HL-60 (cell line): ENCODE measurements at regions not wholly inside any gene's neighbourhood (a gene's known extent, or its start where the extent isn't known, plus 50 kb on each side); places are given as distances from the start of the nearest gene placed in this dataset.

Source experiments
- POLR2AphosphoS5 ChIP-seq: IDR thresholded peaks from 2 replicates; pipeline ENCODE4 v1.6.1; 2012; ENCODE audit warnings: low read depth
- SPI1 ChIP-seq: IDR thresholded peaks from 2 replicates; pipeline ENCODE4 v1.6.1; 2012; ENCODE audit warnings: low read depth, mild to moderate bottlenecking, borderline replicate concordance
- TF ChIP-seq, protein P1 (sequence below): IDR thresholded peaks from one replicate; pipeline ENCODE4 v1.5.1; 2011; ENCODE audit warnings: low read length, control low read depth, inconsistent platforms; ENCODE audit not compliant: insufficient read depth

DNA sequence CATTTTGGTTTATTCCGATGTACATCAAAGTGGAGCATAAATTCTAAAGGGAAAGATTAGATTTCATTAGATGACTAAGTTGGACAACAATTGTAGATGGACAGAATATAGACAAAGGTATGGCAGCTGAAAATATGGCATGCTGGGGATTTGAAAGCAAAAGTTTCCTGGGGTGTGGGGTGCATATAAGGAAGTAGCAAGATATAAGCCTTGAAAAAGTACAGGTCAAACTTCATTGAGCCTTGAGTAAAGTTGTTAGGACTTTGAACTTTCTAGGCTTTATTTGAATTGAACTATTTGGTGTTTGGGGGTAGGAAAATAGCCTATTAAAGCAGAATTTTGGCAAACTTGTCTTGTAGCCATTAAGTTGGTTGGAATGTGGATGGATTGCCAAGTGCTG lies 75.8 kb upstream of the KCNJ16 start:
- TF ChIP-seq, protein P1, sequence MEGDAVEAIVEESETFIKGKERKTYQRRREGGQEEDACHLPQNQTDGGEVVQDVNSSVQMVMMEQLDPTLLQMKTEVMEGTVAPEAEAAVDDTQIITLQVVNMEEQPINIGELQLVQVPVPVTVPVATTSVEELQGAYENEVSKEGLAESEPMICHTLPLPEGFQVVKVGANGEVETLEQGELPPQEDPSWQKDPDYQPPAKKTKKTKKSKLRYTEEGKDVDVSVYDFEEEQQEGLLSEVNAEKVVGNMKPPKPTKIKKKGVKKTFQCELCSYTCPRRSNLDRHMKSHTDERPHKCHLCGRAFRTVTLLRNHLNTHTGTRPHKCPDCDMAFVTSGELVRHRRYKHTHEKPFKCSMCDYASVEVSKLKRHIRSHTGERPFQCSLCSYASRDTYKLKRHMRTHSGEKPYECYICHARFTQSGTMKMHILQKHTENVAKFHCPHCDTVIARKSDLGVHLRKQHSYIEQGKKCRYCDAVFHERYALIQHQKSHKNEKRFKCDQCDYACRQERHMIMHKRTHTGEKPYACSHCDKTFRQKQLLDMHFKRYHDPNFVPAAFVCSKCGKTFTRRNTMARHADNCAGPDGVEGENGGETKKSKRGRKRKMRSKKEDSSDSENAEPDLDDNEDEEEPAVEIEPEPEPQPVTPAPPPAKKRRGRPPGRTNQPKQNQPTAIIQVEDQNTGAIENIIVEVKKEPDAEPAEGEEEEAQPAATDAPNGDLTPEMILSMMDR = no peak
- TF ChIP-seq POLR2AphosphoS5 = no peak
- TF ChIP-seq SPI1 = no peak
